OCI-LY1 (cell line): ENCODE measurements at regions not wholly inside any gene's neighbourhood (a gene's known extent, or its start where the extent isn't known, plus 50 kb on each side); places are given as distances from the start of the nearest gene placed in this dataset.

Experiments used
- H2AFZ ChIP-seq: fragments of 200-600 bp; sonication (generic), shearing (Covaris generic); 2 replicates; pipeline ENCODE4 v1.6.0; 2014; ENCODE audit warnings: antibody characterized with exemption, mild to moderate bottlenecking, low read length
- H3F3A ChIP-seq: fragments of 200-600 bp; sonication (generic), shearing (Covaris generic); 2 replicates; pipeline ENCODE4 v1.6.0; 2014; ENCODE audit warnings: mild to moderate bottlenecking, antibody characterized with exemption, low read length, moderate library complexity; ENCODE audit not compliant: insufficient read depth
- H3K27ac ChIP-seq: fragments of 200-600 bp; sonication (generic); 2 replicates; pipeline ENCODE4 v1.5.1; 2014; ENCODE audit warnings: low read length, mixed run types, mild to moderate bottlenecking, low read depth; ENCODE audit not compliant: poor library complexity, severe bottlenecking
- H3K27me3 ChIP-seq: fragments of 200-600 bp; sonication (generic); 2 replicates; pipeline ENCODE4 v1.6.0; 2014; ENCODE audit warnings: antibody characterized with exemption, mild to moderate bottlenecking, low read length, moderate library complexity; ENCODE audit not compliant: insufficient read depth
- H3K36me3 ChIP-seq: fragments of 200-600 bp; sonication (generic); 2 replicates; pipeline ENCODE4 v1.6.1; 2014; ENCODE audit warnings: mild to moderate bottlenecking, antibody characterized with exemption, low read length, moderate library complexity, mixed read lengths; ENCODE audit not compliant: insufficient read depth
- H3K4me1 ChIP-seq: fragments of 200-600 bp; sonication (generic); 2 replicates; pipeline ENCODE4 v1.5.1; 2014; ENCODE audit warnings: mild to moderate bottlenecking, low read length, moderate library complexity; ENCODE audit not compliant: insufficient read depth, severe bottlenecking
- H3K4me2 ChIP-seq: fragments of 200-600 bp; sonication (generic), shearing (Covaris generic); 2 replicates; pipeline ENCODE4 v1.6.1; 2014; ENCODE audit warnings: low read length
- H3K4me3 ChIP-seq: fragments of 200-600 bp; sonication (generic); 2 replicates; pipeline ENCODE4 v1.5.1; 2014; ENCODE audit warnings: low read length, low read depth, mild to moderate bottlenecking, mixed read lengths; ENCODE audit not compliant: poor library complexity, severe bottlenecking
- H3K79me2 ChIP-seq: fragments of 200-600 bp; shearing (Covaris generic); 2 replicates; pipeline ENCODE4 v1.6.1; 2016; ENCODE audit warnings: mixed run types, low read length, mixed read lengths; ENCODE audit not compliant: insufficient read depth
- H3K9ac ChIP-seq: fragments of 200-600 bp; sonication (generic), shearing (Covaris generic); 2 replicates; pipeline ENCODE4 v1.6.1; 2014; ENCODE audit warnings: mild to moderate bottlenecking, low read length, mixed read lengths
- H3K9me2 ChIP-seq: fragments of 200-600 bp; sonication (generic), shearing (Covaris generic); 2 replicates; pipeline ENCODE4 v1.6.1; 2014; ENCODE audit warnings: low read depth, mild to moderate bottlenecking, low read length, mixed read lengths
- H3K9me3 ChIP-seq: fragments of 200-600 bp; shearing (Covaris generic); 2 replicates; pipeline ENCODE4 v1.6.1; 2014; ENCODE audit warnings: low read length, mixed read lengths
- H4K20me1 ChIP-seq: fragments of 200-600 bp; sonication (generic), shearing (Covaris generic); 2 replicates; pipeline ENCODE4 v1.6.0; 2016; ENCODE audit warnings: mild to moderate bottlenecking, low read length; ENCODE audit not compliant: insufficient read depth
- CTCF ChIP-seq: fragments of 200-600 bp; sonication (generic), shearing (Covaris generic); IDR thresholded peaks from 2 replicates; pipeline ENCODE4 v1.5.1; 2017; ENCODE audit warnings: mild to moderate bottlenecking, antibody characterized with exemption, low read length, moderate library complexity, mixed read lengths
- EZH2 ChIP-seq: fragments of 200-600 bp; sonication (generic), shearing (Covaris generic); IDR thresholded peaks from 2 replicates; pipeline ENCODE4 v1.8.0; 2017; ENCODE audit warnings: borderline replicate concordance, mixed run types, mild to moderate bottlenecking, antibody characterized with exemption, low read length, moderate library complexity, mixed read lengths

DNA sequence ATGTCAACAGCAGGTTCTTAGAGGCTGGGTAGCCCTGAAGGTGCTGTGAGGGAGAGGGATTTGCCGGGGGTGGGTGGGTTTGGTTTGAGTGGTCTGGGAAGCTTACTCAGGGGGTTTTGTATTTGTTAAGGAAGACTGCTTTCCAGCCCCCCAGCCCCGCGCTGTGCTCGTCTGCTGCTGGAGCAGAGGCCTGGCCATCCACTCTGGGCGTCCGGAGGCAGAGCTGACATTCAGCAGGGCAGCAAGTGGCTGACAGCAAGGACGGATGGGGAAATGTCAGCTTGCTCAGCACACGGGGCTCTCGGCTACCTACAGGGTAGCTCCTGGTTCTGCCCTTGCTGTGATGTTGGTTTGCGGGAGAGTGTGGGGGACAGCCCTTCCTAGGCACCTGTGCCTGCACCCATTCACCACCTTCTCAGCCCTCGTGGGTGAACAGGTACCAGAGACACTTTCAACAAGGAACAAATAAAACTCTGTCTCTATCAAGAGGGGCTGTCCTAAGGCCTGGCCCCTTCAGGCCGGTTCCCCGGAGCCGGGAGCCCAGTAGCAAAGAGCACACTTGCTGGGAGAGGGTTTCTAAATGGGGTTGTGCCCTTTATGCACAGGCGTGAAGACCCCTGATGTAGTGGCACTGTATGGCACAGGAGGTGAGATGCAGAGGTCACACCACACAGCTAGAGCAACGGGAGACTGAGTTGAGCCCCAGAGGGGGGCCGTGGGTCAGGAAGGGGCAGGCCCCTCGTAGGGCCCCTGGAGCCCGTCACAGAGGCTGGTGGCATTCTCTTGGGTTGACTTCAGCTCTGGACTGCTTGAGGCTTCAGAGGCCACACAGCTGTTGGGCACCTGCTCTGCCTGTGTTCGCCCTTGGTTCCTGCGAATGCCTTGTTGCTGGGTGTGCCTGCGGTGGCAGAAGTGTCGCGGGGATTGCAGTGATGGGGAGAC is 72.2 kb upstream of the SHH start:
- no peaks in the 10 kb centered on the region for H4K20me1 ChIP-seq
- TF ChIP-seq CTCF (no peak), EZH2 (no peak)
- H3K9me3 ChIP-seq = no peaks in the 10 kb centered on the region
- H3K4me1 ChIP-seq = no peaks in the 10 kb centered on the region
- H3K79me2 ChIP-seq = no peaks in the 10 kb centered on the region
- H3K27me3 ChIP-seq = peaks cover 11% of the 10 kb centered on the region; the same call in 1 of the 2 replicates
- H3K4me2 ChIP-seq = no peak overlapping the region
- no peak overlapping the region for H3K27ac ChIP-seq
- no peak overlapping the region for H2AFZ ChIP-seq
- H3F3A ChIP-seq = no peaks in the 10 kb centered on the region
- H3K4me3 ChIP-seq = no peak overlapping the region
- H3K36me3 ChIP-seq = no peaks in the 10 kb centered on the region
- H3K9me2 ChIP-seq = no peaks in the 10 kb centered on the region
- H3K9ac ChIP-seq = no peak overlapping the region

GRCh38 chr7:155883491-155884224 is 71.4 kb upstream of the SHH start:
- Histone ChIP-seq H3K36me3 (no peaks in the 10 kb centered on the region), H4K20me1 (no peaks in the 10 kb centered on the region), H3K9me3 (no peaks in the 10 kb centered on the region), H3K27ac (no peak overlapping the region), H3K79me2 (no peaks in the 10 kb centered on the region), H3K9me2 (no peaks in the 10 kb centered on the region), H3K4me2 (no peak overlapping the region), H3K9ac (no peak overlapping the region), H3F3A (no peaks in the 10 kb centered on the region), H2AFZ (no peak overlapping the region), H3K27me3 (peaks cover 9% of the 10 kb centered on the region; the same call in 1 of the 2 replicates), H3K4me3 (no peak overlapping the region), H3K4me1 (no peaks in the 10 kb centered on the region)
- no peak for TF ChIP-seq CTCF
- TF ChIP-seq EZH2 = no peak

GRCh38 chr7:155882596-155882995 is 70.3 kb upstream of the SHH start:
- Histone ChIP-seq H3K9me3 (no peaks in the 10 kb centered on the region), H3K4me2 (no peak overlapping the region), H3K27ac (no peak overlapping the region), H3K27me3 (peaks cover 8% of the 10 kb centered on the region; the same call in 1 of the 2 replicates), H2AFZ (no peak overlapping the region), H4K20me1 (no peaks in the 10 kb centered on the region), H3F3A (no peaks in the 10 kb centered on the region), H3K4me1 (no peaks in the 10 kb centered on the region), H3K79me2 (no peaks in the 10 kb centered on the region), H3K36me3 (no peaks in the 10 kb centered on the region), H3K4me3 (no peak overlapping the region), H3K9ac (no peak overlapping the region), H3K9me2 (no peaks in the 10 kb centered on the region)
- TF ChIP-seq EZH2 = no peak
- no peak for TF ChIP-seq CTCF
